Gastroesophageal sphincter (tissue), 4 donors: ENCODE measurements at regions not wholly inside any gene's neighbourhood (a gene's known extent, or its start where the extent isn't known, plus 50 kb on each side); places are given as distances from the start of the nearest gene placed in this dataset.

ENCODE experiments used
- ATAC-seq: fragments of 150-250 bp; one replicate; pipeline ENCODE4 v1.9.1; 2016; ENCODE audit warnings: mild to moderate bottlenecking, moderate library complexity
- H3K27ac ChIP-seq, 4 donors: fragments of 200-600 bp; sonication (generic) in 3 of 4; 1 replicate in 3 of 4; 2 replicates in 1 of 4; pipeline ENCODE4 v1.5.1; 2016 to 2019
- H3K27me3 ChIP-seq: fragments of 200-600 bp; sonication (generic); one replicate; pipeline ENCODE4 v1.5.1; 2019
- H3K36me3 ChIP-seq, 2 donors: fragments of 200-600 bp; sonication (generic); one replicate each; pipeline ENCODE4 v1.5.1; 2019; ENCODE audit warnings: control low read depth in 1 of 2
- H3K4me1 ChIP-seq, 3 donors: fragments of 200-600 bp; sonication (generic); 1 replicate in 2 of 3; 2 replicates in 1 of 3; pipeline ENCODE4 v1.5.1; 2016 to 2019; ENCODE audit warnings: control low read depth in 2 of 3
- H3K4me3 ChIP-seq, 2 donors: fragments of 200-600 bp; sonication (generic); one replicate each; pipeline ENCODE4 v1.5.1; 2019; ENCODE audit warnings: mild to moderate bottlenecking in 1 of 2, moderate library complexity in 1 of 2
- H3K9me3 ChIP-seq, 3 donors: fragments of 200-600 bp; sonication (generic); one replicate each; pipeline ENCODE4 v1.5.1; 2017 to 2019; ENCODE audit warnings: control low read depth in 2 of 3
- CTCF ChIP-seq, 4 experiments: fragments of 200-600 bp in 2 of 4; fragments of 450-650 bp in 2 of 4; sonication (generic) in 1 of 4; IDR thresholded peaks; one replicate each; pipeline ENCODE4 v1.5.1; 2017 to 2019; ENCODE audit warnings: antibody characterized with exemption in 4 of 4, mild to moderate bottlenecking in 2 of 4, moderate library complexity in 2 of 4
- EP300 ChIP-seq: sonication (generic); formaldehyde crosslinking; IDR thresholded peaks from one replicate; pipeline ENCODE4 v1.6.1; 2017; ENCODE audit warnings: antibody characterized with exemption, mild to moderate bottlenecking
- POLR2A ChIP-seq, 2 donors: fragments of 450-650 bp; IDR thresholded peaks; one replicate each; pipeline ENCODE4 v1.6.1; 2017; ENCODE audit warnings: antibody characterized with exemption in 2 of 2, mild to moderate bottlenecking in 2 of 2, moderate library complexity in 1 of 2
- POLR2AphosphoS5 ChIP-seq: sonication (generic); formaldehyde crosslinking; IDR thresholded peaks from one replicate; pipeline ENCODE4 v1.6.1; 2017; ENCODE audit warnings: antibody characterized with exemption
- WGBS, 2 donors: methylation state at CpG; one replicate each; pipeline ENCODE4 v1.1.5; 2018; ENCODE audit warnings: low coverage in 1 of 2; 5-methylcytosine and 5-hydroxymethylcytosine counted together

- no peak for ATAC-seq
- WGBS, 2 donors: 73% methylated on average over 1 of the region's 1 CpG; no CpG with 5 or more reads in 1 of the 2 donors
- no peak overlapping the region for H3K4me3 ChIP-seq
- no peaks in the 10 kb centered on the region for H3K4me1 ChIP-seq
- H3K36me3 ChIP-seq: no peaks in the 10 kb centered on the region
- no peaks in the 10 kb centered on the region for H3K9me3 ChIP-seq
- H3K27ac ChIP-seq: no peak overlapping the region
- H3K27me3 ChIP-seq: no peaks in the 10 kb centered on the region
- no peak for TF ChIP-seq EP300
- no peak for TF ChIP-seq CTCF (IDR thresholded peaks at IDR 0.05)
- TF ChIP-seq POLR2AphosphoS5: no peak
- no peak for TF ChIP-seq POLR2A (IDR thresholded peaks at IDR 0.05)
Observed at GRCh38 chr5:123864578-123864977, 352.6 kb downstream of the CSNK1G3 start.

GRCh38 chr5:123858938-123859337 is 347.0 kb downstream of the CSNK1G3 start:
- 32 to 60% methylated on average over 1 of the region's 1 CpG for WGBS, 2 donors
- TF ChIP-seq POLR2AphosphoS5: no peak
- no peak for TF ChIP-seq EP300
- Histone ChIP-seq H3K36me3 (no peaks in the 10 kb centered on the region), H3K27ac (no peak overlapping the region), H3K4me1 (no peaks in the 10 kb centered on the region), H3K4me3 (no peak overlapping the region), H3K9me3 (no peaks in the 10 kb centered on the region), H3K27me3 (no peaks in the 10 kb centered on the region)
- no peak for ATAC-seq

GRCh38 chr5:123856766-123857165 is 344.8 kb downstream of the CSNK1G3 start:
- H3K27me3 ChIP-seq: no peaks in the 10 kb centered on the region
- no peak for ATAC-seq
- TF ChIP-seq POLR2AphosphoS5 (no peak), POLR2A (IDR thresholded peaks at IDR 0.05) (no peak), EP300 (no peak), CTCF (IDR thresholded peaks at IDR 0.05) (no peak)
- H3K27ac ChIP-seq: no peak overlapping the region
- no peaks in the 10 kb centered on the region for H3K4me1 ChIP-seq
- no peaks in the 10 kb centered on the region for H3K9me3 ChIP-seq
- no peaks in the 10 kb centered on the region for H3K36me3 ChIP-seq
- H3K4me3 ChIP-seq: no peak overlapping the region
- WGBS, 2 donors: 43 to 70% methylated on average over 1 of the region's 1 CpG

GRCh38 chr5:123855609-123856008 is 343.6 kb downstream of the CSNK1G3 start:
- ATAC-seq: no peak
- H3K9me3 ChIP-seq: no peaks in the 10 kb centered on the region
- H3K27me3 ChIP-seq: no peaks in the 10 kb centered on the region
- no peak for TF ChIP-seq POLR2AphosphoS5
- no peak for TF ChIP-seq CTCF (IDR thresholded peaks at IDR 0.05)
- no peak for TF ChIP-seq POLR2A (IDR thresholded peaks at IDR 0.05)
- no peak for TF ChIP-seq EP300
- H3K4me3 ChIP-seq: no peak overlapping the region
- no peak overlapping the region for H3K27ac ChIP-seq
- H3K36me3 ChIP-seq: no peaks in the 10 kb centered on the region
- no peaks in the 10 kb centered on the region for H3K4me1 ChIP-seq

- Histone ChIP-seq H3K4me1 (no peaks in the 10 kb centered on the region), H3K4me3 (no peak overlapping the region), H3K27me3 (no peaks in the 10 kb centered on the region), H3K27ac (no peak overlapping the region), H3K9me3 (no peaks in the 10 kb centered on the region), H3K36me3 (no peaks in the 10 kb centered on the region)
- no peak for TF ChIP-seq POLR2AphosphoS5
- no peak for TF ChIP-seq POLR2A (IDR thresholded peaks at IDR 0.05)
- TF ChIP-seq CTCF (IDR thresholded peaks at IDR 0.05): no peak
- TF ChIP-seq EP300: no peak
- 80 to 93% methylated on average over 6 of the region's 6 CpGs for WGBS, 2 donors
- ATAC-seq: no peak
Observed at GRCh38 chr5:123845356-123846100, 333.6 kb downstream of the CSNK1G3 start.
